Sigmoid colon (tissue), 4 donors: ENCODE measurements at regions not wholly inside any gene's neighbourhood (a gene's known extent, or its start where the extent isn't known, plus 50 kb on each side); places are given as distances from the start of the nearest gene placed in this dataset.

Experiments used
- CTCF ChIP-seq, 4 experiments: fragments of 450-650 bp in 3 of 4; fragments of 200-600 bp in 1 of 4; IDR thresholded peaks; one replicate each; pipeline ENCODE4 v1.5.1; 2016 to 2019; ENCODE audit warnings: antibody characterized with exemption in 4 of 4, mild to moderate bottlenecking in 3 of 4, moderate library complexity in 2 of 4
- POLR2A ChIP-seq, 2 donors: fragments of 450-650 bp; IDR thresholded peaks; one replicate each; pipeline ENCODE4 v1.6.1; 2016; ENCODE audit warnings: antibody characterized with exemption in 2 of 2, mild to moderate bottlenecking in 2 of 2, moderate library complexity in 2 of 2
- POLR2AphosphoS5 ChIP-seq, 4 donors: sonication (generic); formaldehyde crosslinking; IDR thresholded peaks; one replicate each; pipeline ENCODE4 v1.6.1; 2017; ENCODE audit warnings: antibody characterized with exemption in 4 of 4

DNA sequence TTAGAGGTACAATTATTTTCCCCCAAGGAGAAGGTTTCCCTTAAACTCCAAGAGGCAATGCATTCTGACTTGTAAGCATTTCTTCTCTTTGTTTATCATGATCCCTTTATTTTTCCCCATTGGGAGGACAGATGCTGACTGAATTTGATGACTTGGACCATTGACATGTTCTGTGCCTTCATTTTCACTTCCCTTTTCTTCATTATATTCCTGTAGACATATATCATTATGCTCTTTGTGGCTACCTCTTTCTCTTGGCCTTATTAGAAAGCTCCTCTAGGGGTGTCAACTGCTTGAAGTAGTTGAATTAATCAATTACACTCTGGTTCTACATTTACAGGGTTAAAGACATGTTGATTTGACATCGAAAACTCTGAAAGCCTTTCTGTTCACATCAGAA lies 330.0 kb upstream of the DCC start:
- no peak for TF ChIP-seq CTCF (IDR thresholded peaks at IDR 0.05)
- no peak for TF ChIP-seq POLR2A (IDR thresholded peaks at IDR 0.05)
- TF ChIP-seq POLR2AphosphoS5 (IDR thresholded peaks at IDR 0.05) = no peak
